LNCaP clone FGC (cell line): ENCODE measurements at regions not wholly inside any gene's neighbourhood (a gene's known extent, or its start where the extent isn't known, plus 50 kb on each side); places are given as distances from the start of the nearest gene placed in this dataset.

Experiments
- DNase-seq: peaks from one replicate; pipeline ENCODE4 v3.0.0-alpha.2; 2011; ENCODE audit warnings: low read depth
- H3K4me3 ChIP-seq: 2 replicates; pipeline ENCODE4 v1.5.1; 2011; ENCODE audit warnings: mild to moderate bottlenecking, low read depth, low read length, control low read depth
- CTCF ChIP-seq: IDR thresholded peaks from 2 replicates; pipeline ENCODE4 v1.5.1; 2012; ENCODE audit warnings: mild to moderate bottlenecking; ENCODE audit not compliant: control insufficient read depth, insufficient read depth; ENCODE audit errors: extremely low read depth

GRCh38 chrX:39440799-39441284 is 639.6 kb downstream of the MID1IP1 start:
- H3K4me3 ChIP-seq: no peak overlapping the region
- no peak for DNase-seq
- TF ChIP-seq CTCF: no peak

GRCh38 chrX:39442332-39442731 is 641.1 kb downstream of the MID1IP1 start:
- no peak for DNase-seq
- TF ChIP-seq CTCF: no peak
- H3K4me3 ChIP-seq: no peak overlapping the region

- TF ChIP-seq CTCF: no peak
- H3K4me3 ChIP-seq: no peak overlapping the region
- DNase-seq: no peak
Observed at GRCh38 chrX:39443240-39443639, 642.0 kb downstream of the MID1IP1 start.

GRCh38 chrX:39445336-39445735 is 644.1 kb downstream of the MID1IP1 start:
- H3K4me3 ChIP-seq: no peak overlapping the region
- peak; percentile 33 for TF ChIP-seq CTCF
- no peak for DNase-seq

- DNase-seq: no peak
- H3K4me3 ChIP-seq: no peak overlapping the region
- TF ChIP-seq CTCF: no peak
Observed at GRCh38 chrX:39449352-39449751, 648.1 kb downstream of the MID1IP1 start.

- TF ChIP-seq CTCF: no peak
- no peak for DNase-seq
- H3K4me3 ChIP-seq: no peak overlapping the region
Observed at GRCh38 chrX:39450234-39450977, 647.4 kb downstream of the BCOR start.

GRCh38 chrX:39451046-39451445 is 646.7 kb downstream of the BCOR start:
- no peak for TF ChIP-seq CTCF
- H3K4me3 ChIP-seq: no peak overlapping the region
- no peak for DNase-seq
